HG02678 (cell line): ENCODE measurements at regions not wholly inside any gene's neighbourhood (a gene's known extent, or its start where the extent isn't known, plus 50 kb on each side); places are given as distances from the start of the nearest gene placed in this dataset.

Experiments used
- ATAC-seq: cut with Tn5 transposase; IDR thresholded peaks from one replicate; pipeline ENCODE4 v1.9.1; 2021; ENCODE audit warnings: mild to moderate bottlenecking, moderate library complexity; ENCODE audit not compliant: unreplicated experiment

- ATAC-seq = no peak
These were observed 186.1 kb upstream of the TSC22D2 start for GRCh38 chr3:150221904-150222523.

- ATAC-seq = no peak
These were observed 187.3 kb upstream of the TSC22D2 start for GRCh38 chr3:150220799-150221198.

- ATAC-seq = no peak
These were observed 188.1 kb upstream of the TSC22D2 start for GRCh38 chr3:150220041-150220440.

- no peak for ATAC-seq
These were observed 189.3 kb upstream of the TSC22D2 start for GRCh38 chr3:150218841-150219240.

- no peak for ATAC-seq
These were observed 189.9 kb upstream of the TSC22D2 start for GRCh38 chr3:150218236-150218635.

- ATAC-seq = no peak
These were observed 190.4 kb upstream of the TSC22D2 start for GRCh38 chr3:150217691-150218090.

- no peak for ATAC-seq
These were observed 191.1 kb upstream of the TSC22D2 start for GRCh38 chr3:150216866-150217600.

GRCh38 chr3:150216041-150216811, 191.9 kb upstream of the TSC22D2 start:
- ATAC-seq = no peak

- ATAC-seq = no peak
These were observed 192.5 kb upstream of the TSC22D2 start for GRCh38 chr3:150215616-150216015.

GRCh38 chr3:150213577-150213976, 194.5 kb upstream of the TSC22D2 start:
- ATAC-seq = no peak

GRCh38 chr3:150210461-150211110, 197.5 kb upstream of the TSC22D2 start:
- ATAC-seq = no peak

GRCh38 chr3:150203273-150203672, 204.8 kb upstream of the TSC22D2 start:
- no peak for ATAC-seq

GRCh38 chr3:150202711-150203110, 205.4 kb upstream of the TSC22D2 start:
- no peak for ATAC-seq

- ATAC-seq = no peak
These were observed 213.1 kb upstream of the TSC22D2 start for GRCh38 chr3:150194957-150195356.

GRCh38 chr3:150194513-150194912, 213.6 kb upstream of the TSC22D2 start:
- ATAC-seq = no peak

- peak; percentile 8 for ATAC-seq
These were observed 213.9 kb upstream of the PFN2 start for GRCh38 chr3:150184426-150185071.

GRCh38 chr3:150183678-150184425, 213.2 kb upstream of the PFN2 start:
- ATAC-seq = peak; percentile 94

GRCh38 chr3:150180334-150180733, 209.6 kb upstream of the PFN2 start:
- no peak for ATAC-seq

GRCh38 chr3:150179330-150179729, 208.6 kb upstream of the PFN2 start:
- no peak for ATAC-seq
